Ascending aorta (tissue), 2 donors: ENCODE measurements at regions not wholly inside any gene's neighbourhood (a gene's known extent, or its start where the extent isn't known, plus 50 kb on each side); places are given as distances from the start of the nearest gene placed in this dataset.

Experiments used
- DNase-seq, 2 donors: peaks; one replicate each; pipeline ENCODE4 v3.0.0-alpha.2; 2019; ENCODE audit warnings: low spot score in 2 of 2
- H3K27ac ChIP-seq, 2 donors: fragments of 200-600 bp; sonication (generic); one replicate each; pipeline ENCODE4 v1.5.1; 2016 to 2017; ENCODE audit warnings: mild to moderate bottlenecking in 1 of 2
- H3K27me3 ChIP-seq: fragments of 200-600 bp; sonication (generic); one replicate; pipeline ENCODE4 v1.5.1; 2017
- H3K36me3 ChIP-seq, 2 donors: fragments of 200-600 bp; sonication (generic); one replicate each; pipeline ENCODE4 v1.5.1; 2016
- H3K4me1 ChIP-seq, 2 donors: fragments of 200-600 bp; sonication (generic); one replicate each; pipeline ENCODE4 v1.5.1; 2016 to 2017; ENCODE audit warnings: mild to moderate bottlenecking in 1 of 2
- H3K4me3 ChIP-seq, 2 donors: fragments of 200-600 bp; sonication (generic); one replicate each; pipeline ENCODE4 v1.5.1; 2016 to 2017; ENCODE audit warnings: mild to moderate bottlenecking in 1 of 2
- H3K9me3 ChIP-seq, 2 donors: fragments of 200-600 bp; sonication (generic); one replicate each; pipeline ENCODE4 v1.5.1; 2016
- CTCF ChIP-seq, 3 experiments: fragments of 200-600 bp in 2 of 3; fragments of 450-650 bp in 1 of 3; sonication (generic) in 2 of 3; IDR thresholded peaks; one replicate each; pipeline ENCODE4 v1.5.1; 2016 to 2019; ENCODE audit warnings: antibody characterized with exemption in 3 of 3, mild to moderate bottlenecking in 1 of 3, moderate library complexity in 1 of 3
- intact Hi-C: fragments of 100-400 bp; cut with DNase I; formaldehyde crosslinking; loops from one replicate; pipeline ENCODE4 v1.15.1; 2023

DNA sequence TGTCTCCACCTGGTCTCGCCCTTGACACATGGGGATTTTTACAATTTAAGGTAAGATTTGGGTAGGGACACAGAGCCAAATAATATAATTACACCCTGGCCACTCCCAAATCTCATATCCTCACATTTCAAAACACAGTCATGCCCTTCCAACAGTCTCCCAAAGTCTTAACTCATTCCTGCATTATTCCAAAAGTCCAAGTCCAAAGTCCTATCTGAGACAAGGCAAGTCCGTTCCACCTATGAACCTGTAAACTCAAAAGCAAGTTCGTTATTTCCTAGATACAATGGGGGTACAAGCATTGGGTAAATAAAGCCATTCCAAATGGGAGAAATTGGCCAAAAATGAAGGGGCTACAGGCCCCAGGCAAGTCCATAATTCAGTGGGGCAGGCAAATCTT lies 380.8 kb downstream of the CXXC4 start:
- intact Hi-C loops: no loop called here
- Histone ChIP-seq H3K9me3 (no peaks in the 10 kb centered on the region), H3K27ac (no peak overlapping the region), H3K27me3 (no peaks in the 10 kb centered on the region), H3K4me1 (no peaks in the 10 kb centered on the region), H3K4me3 (no peak overlapping the region), H3K36me3 (no peaks in the 10 kb centered on the region)
- DNase-seq: no peak
- no peak for TF ChIP-seq CTCF (IDR thresholded peaks at IDR 0.05)

GRCh38 chr4:104099141-104099540 lies 379.4 kb upstream of the TACR3 start:
- H3K36me3 ChIP-seq: no peaks in the 10 kb centered on the region
- intact Hi-C loops: no loop called here
- H3K27me3 ChIP-seq: no peaks in the 10 kb centered on the region
- TF ChIP-seq CTCF (IDR thresholded peaks at IDR 0.05): no peak
- H3K9me3 ChIP-seq: peaks cover 0 to 7% of the 10 kb centered on the region in 2 donors
- H3K4me1 ChIP-seq: no peaks in the 10 kb centered on the region
- DNase-seq: no peak
- H3K27ac ChIP-seq: no peak overlapping the region
- no peak overlapping the region for H3K4me3 ChIP-seq

GRCh38 chr4:104093247-104093646 lies 373.5 kb upstream of the TACR3 start:
- H3K36me3 ChIP-seq: no peaks in the 10 kb centered on the region
- no peaks in the 10 kb centered on the region for H3K4me1 ChIP-seq
- H3K27ac ChIP-seq: no peak overlapping the region
- no peak overlapping the region for H3K4me3 ChIP-seq
- H3K27me3 ChIP-seq: no peaks in the 10 kb centered on the region
- TF ChIP-seq CTCF (IDR thresholded peaks at IDR 0.05): no peak
- peaks cover 0 to 7% of the 10 kb centered on the region in 2 donors for H3K9me3 ChIP-seq
- DNase-seq: no peak
- intact Hi-C loops: no loop called here

DNA sequence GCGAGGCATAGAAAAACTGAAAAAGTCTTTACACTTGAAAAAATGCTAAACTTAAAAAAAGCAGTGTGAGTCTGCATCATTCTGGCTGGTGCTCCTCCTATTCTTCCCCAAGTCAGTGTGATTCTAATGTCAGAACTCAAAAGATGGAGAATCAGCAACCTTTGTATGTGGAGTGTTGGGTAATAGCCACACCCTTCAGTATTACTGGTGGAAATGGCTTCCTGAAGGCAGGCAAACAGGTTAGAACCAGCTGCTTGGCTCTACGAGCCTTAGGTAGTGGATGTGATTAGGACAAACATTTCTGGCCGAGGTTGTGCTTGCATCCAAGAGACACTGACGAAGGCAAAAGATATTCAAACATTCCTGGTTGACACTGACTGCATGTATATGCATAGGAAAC lies 353.4 kb upstream of the TACR3 start:
- H3K27me3 ChIP-seq: no peaks in the 10 kb centered on the region
- H3K4me1 ChIP-seq: no peaks in the 10 kb centered on the region
- H3K36me3 ChIP-seq: no peaks in the 10 kb centered on the region
- no peaks in the 10 kb centered on the region for H3K9me3 ChIP-seq
- H3K4me3 ChIP-seq: no peak overlapping the region
- intact Hi-C loops: no loop called here
- no peak for DNase-seq
- TF ChIP-seq CTCF (IDR thresholded peaks at IDR 0.05): no peak
- H3K27ac ChIP-seq: no peak overlapping the region

DNA sequence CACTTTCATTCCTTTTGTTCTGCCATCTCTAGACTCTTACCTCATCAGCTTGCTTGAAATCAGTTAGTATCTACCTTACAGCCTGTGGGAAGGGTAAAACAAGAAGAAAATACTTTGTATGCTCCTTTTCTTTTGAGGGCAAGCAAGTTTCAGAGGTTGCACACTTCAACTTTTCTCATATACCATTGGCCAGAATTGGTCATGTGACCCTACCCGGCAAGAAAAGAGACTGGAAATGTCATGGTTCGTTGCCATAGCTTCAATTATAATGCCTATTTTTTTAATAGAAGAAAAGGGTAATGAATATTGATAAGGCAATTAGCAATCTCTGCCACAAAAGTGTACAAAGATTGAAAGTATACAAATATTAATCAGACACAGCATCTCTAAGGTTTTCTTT lies 346.7 kb upstream of the TACR3 start:
- H3K27me3 ChIP-seq: no peaks in the 10 kb centered on the region
- H3K9me3 ChIP-seq: no peaks in the 10 kb centered on the region
- DNase-seq: no peak
- intact Hi-C loops: no loop called here
- no peak overlapping the region for H3K27ac ChIP-seq
- H3K36me3 ChIP-seq: no peaks in the 10 kb centered on the region
- H3K4me3 ChIP-seq: no peak overlapping the region
- no peaks in the 10 kb centered on the region for H3K4me1 ChIP-seq
- no peak for TF ChIP-seq CTCF (IDR thresholded peaks at IDR 0.05)
